GM18519 (cell line): ENCODE measurements at regions not wholly inside any gene's neighbourhood (a gene's known extent, or its start where the extent isn't known, plus 50 kb on each side); places are given as distances from the start of the nearest gene placed in this dataset.
A peak's percentile ranks its signal among the peaks of the same experiment; 100 is the strongest.
"Not testable (repeated sequence)": the region's sequence is repeated elsewhere in the genome, so short reads cannot be mapped to it uniquely, and the experiment has no call there.

ENCODE experiments used
- ATAC-seq: cut with Tn5 transposase; IDR thresholded peaks from one replicate; pipeline ENCODE4 v1.9.1; 2021; ENCODE audit warnings: mild to moderate bottlenecking, moderate library complexity; ENCODE audit not compliant: unreplicated experiment, low FRiP score

- peak; percentile 41 for ATAC-seq
These were observed 220.8 kb upstream of the HSFY1 start for GRCh38 chrY:18325499-18326279.

GRCh38 chrY:18326280-18326875, 220.1 kb upstream of the HSFY1 start:
- not testable (repeated sequence) for ATAC-seq

GRCh38 chrY:18342496-18342895, 204.0 kb upstream of the HSFY1 start:
- ATAC-seq: not testable (repeated sequence)
